ENCODE measurements at regions not wholly inside any gene's neighbourhood (a gene's known extent, or its start where the extent isn't known, plus 50 kb on each side); places are given as distances from the start of the nearest gene placed in this dataset.
"Not testable (repeated sequence)": the region's sequence is repeated elsewhere in the genome, so short reads cannot be mapped to it uniquely, and the experiment has no call there.

- not testable (repeated sequence) for H2BK120ac ChIP-seq (ENCODE audit: insufficient read depth, low read length, poor library complexity); H4K12ac ChIP-seq (ENCODE audit: low read depth, low read length); H3K79me1 ChIP-seq (ENCODE audit: low read length); DNase-seq; H3K23ac ChIP-seq (ENCODE audit: low read length); H4K8ac ChIP-seq (ENCODE audit: low read depth, low read length); H3K27ac ChIP-seq (ENCODE audit: low read depth, low read length); H3K27me3 ChIP-seq (ENCODE audit: insufficient read depth, low read length); H2AFZ ChIP-seq (ENCODE audit: insufficient read depth, low read length, poor library complexity); H4K91ac ChIP-seq (ENCODE audit: low read depth, low read length); H3K4ac ChIP-seq (ENCODE audit: low read depth, low read length); H2AK5ac ChIP-seq (ENCODE audit: low read length); H3K9ac ChIP-seq (ENCODE audit: low read length); H2BK12ac ChIP-seq (ENCODE audit: low read length); H3K79me2 ChIP-seq (ENCODE audit: control insufficient read depth, insufficient read depth, low read length, poor library complexity); H3K4me1 ChIP-seq (ENCODE audit: control insufficient read depth in 1 of 2, insufficient read depth in 2 of 2, low read length in 2 of 2); H3K14ac ChIP-seq (ENCODE audit: low read length); H3K18ac ChIP-seq (ENCODE audit: low read length); H3K4me2 ChIP-seq (ENCODE audit: low read length); H3K4me3 ChIP-seq (ENCODE audit: low read depth, low read length); H3K36me3 ChIP-seq (ENCODE audit: control insufficient read depth in 1 of 2, insufficient read depth in 2 of 2, low read length in 2 of 2); H2BK5ac ChIP-seq (ENCODE audit: low read depth, low read length, poor library complexity)
- no CpG with 5 or more reads among the region's 11 CpGs for WGBS (ENCODE audit: extremely low coverage, insufficient coverage, insufficient read length)
- peaks cover 37% of the 10 kb centered on the region for H3K9me3 ChIP-seq (ENCODE audit: insufficient read depth, low read depth, low read length)
Observed at GRCh38 chr4:49513546-49514115, 527.6 kb downstream of the CWH43 start.

- not testable (repeated sequence) for H3K4ac ChIP-seq (ENCODE audit: low read depth, low read length); H3K36me3 ChIP-seq (ENCODE audit: control insufficient read depth in 1 of 2, insufficient read depth in 2 of 2, low read length in 2 of 2); H3K79me2 ChIP-seq (ENCODE audit: control insufficient read depth, insufficient read depth, low read length, poor library complexity); H2AK5ac ChIP-seq (ENCODE audit: low read length); H4K8ac ChIP-seq (ENCODE audit: low read depth, low read length); H4K12ac ChIP-seq (ENCODE audit: low read depth, low read length); H3K79me1 ChIP-seq (ENCODE audit: low read length); H3K4me1 ChIP-seq (ENCODE audit: control insufficient read depth in 1 of 2, insufficient read depth in 2 of 2, low read length in 2 of 2); H3K4me3 ChIP-seq (ENCODE audit: low read depth, low read length); H3K23ac ChIP-seq (ENCODE audit: low read length); H3K4me2 ChIP-seq (ENCODE audit: low read length); H3K18ac ChIP-seq (ENCODE audit: low read length); H2AFZ ChIP-seq (ENCODE audit: insufficient read depth, low read length, poor library complexity); H2BK5ac ChIP-seq (ENCODE audit: low read depth, low read length, poor library complexity); H2BK12ac ChIP-seq (ENCODE audit: low read length); H3K27ac ChIP-seq (ENCODE audit: low read depth, low read length); H2BK120ac ChIP-seq (ENCODE audit: insufficient read depth, low read length, poor library complexity); H3K27me3 ChIP-seq (ENCODE audit: insufficient read depth, low read length); H4K91ac ChIP-seq (ENCODE audit: low read depth, low read length); H3K14ac ChIP-seq (ENCODE audit: low read length); DNase-seq
- WGBS (ENCODE audit: extremely low coverage, insufficient coverage, insufficient read length): 100% methylated on average over 3 of the region's 18 CpGs
- H3K9me3 ChIP-seq (ENCODE audit: insufficient read depth, low read depth, low read length): peaks cover 41% of the 10 kb centered on the region
- peak overlapping the region; percentile 0 for H3K9ac ChIP-seq (ENCODE audit: low read length)
Observed at GRCh38 chr4:49514171-49514699, 528.2 kb downstream of the CWH43 start.

GRCh38 chr4:49514841-49515240 lies 528.8 kb downstream of the CWH43 start:
- not testable (repeated sequence) for H3K79me1 ChIP-seq (ENCODE audit: low read length); H3K79me2 ChIP-seq (ENCODE audit: control insufficient read depth, insufficient read depth, low read length, poor library complexity); H4K12ac ChIP-seq (ENCODE audit: low read depth, low read length); H2BK120ac ChIP-seq (ENCODE audit: insufficient read depth, low read length, poor library complexity); H3K23ac ChIP-seq (ENCODE audit: low read length); H3K4me1 ChIP-seq (ENCODE audit: control insufficient read depth in 1 of 2, insufficient read depth in 2 of 2, low read length in 2 of 2); H2BK12ac ChIP-seq (ENCODE audit: low read length); H4K8ac ChIP-seq (ENCODE audit: low read depth, low read length); H3K27me3 ChIP-seq (ENCODE audit: insufficient read depth, low read length); H3K4me2 ChIP-seq (ENCODE audit: low read length); H3K9ac ChIP-seq (ENCODE audit: low read length); H2AFZ ChIP-seq (ENCODE audit: insufficient read depth, low read length, poor library complexity); H3K4me3 ChIP-seq (ENCODE audit: low read depth, low read length); DNase-seq; H3K18ac ChIP-seq (ENCODE audit: low read length); H4K91ac ChIP-seq (ENCODE audit: low read depth, low read length); H2AK5ac ChIP-seq (ENCODE audit: low read length); H3K27ac ChIP-seq (ENCODE audit: low read depth, low read length); H3K14ac ChIP-seq (ENCODE audit: low read length); H3K4ac ChIP-seq (ENCODE audit: low read depth, low read length); H3K36me3 ChIP-seq (ENCODE audit: control insufficient read depth in 1 of 2, insufficient read depth in 2 of 2, low read length in 2 of 2); H2BK5ac ChIP-seq (ENCODE audit: low read depth, low read length, poor library complexity)
- peaks cover 44% of the 10 kb centered on the region for H3K9me3 ChIP-seq (ENCODE audit: insufficient read depth, low read depth, low read length)
- WGBS (ENCODE audit: extremely low coverage, insufficient coverage, insufficient read length): no CpG with 5 or more reads among the region's 6 CpGs

DNA sequence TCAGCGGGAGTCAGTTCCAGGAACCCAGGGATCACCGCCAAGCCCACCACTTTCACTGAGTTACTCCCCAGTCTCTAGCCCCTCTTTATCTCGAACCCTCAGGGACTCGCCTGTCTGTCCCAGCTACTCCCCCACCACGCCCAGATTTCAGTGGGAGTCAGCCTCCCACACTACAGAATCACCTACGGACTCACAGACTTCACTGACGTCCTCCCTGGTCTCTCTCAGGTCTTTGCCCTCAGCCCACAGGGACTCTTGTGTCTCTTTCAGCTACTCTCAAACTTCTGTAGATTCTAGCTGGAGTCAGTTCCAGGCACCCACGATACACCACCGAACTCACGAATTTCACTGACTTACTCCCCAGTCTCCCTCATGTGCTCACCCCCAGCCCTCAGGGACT lies 529.2 kb downstream of the CWH43 start:
- not testable (repeated sequence) for H3K4me3 ChIP-seq (ENCODE audit: low read depth, low read length); H3K14ac ChIP-seq (ENCODE audit: low read length); H4K91ac ChIP-seq (ENCODE audit: low read depth, low read length); H3K18ac ChIP-seq (ENCODE audit: low read length); H3K79me1 ChIP-seq (ENCODE audit: low read length); H3K4me1 ChIP-seq (ENCODE audit: control insufficient read depth in 1 of 2, insufficient read depth in 2 of 2, low read length in 2 of 2); H2BK5ac ChIP-seq (ENCODE audit: low read depth, low read length, poor library complexity); H3K23ac ChIP-seq (ENCODE audit: low read length); DNase-seq; H3K4me2 ChIP-seq (ENCODE audit: low read length); H3K27ac ChIP-seq (ENCODE audit: low read depth, low read length); H2AFZ ChIP-seq (ENCODE audit: insufficient read depth, low read length, poor library complexity); H2BK120ac ChIP-seq (ENCODE audit: insufficient read depth, low read length, poor library complexity); H3K27me3 ChIP-seq (ENCODE audit: insufficient read depth, low read length); H3K79me2 ChIP-seq (ENCODE audit: control insufficient read depth, insufficient read depth, low read length, poor library complexity); H3K9ac ChIP-seq (ENCODE audit: low read length); H4K8ac ChIP-seq (ENCODE audit: low read depth, low read length); H3K36me3 ChIP-seq (ENCODE audit: control insufficient read depth in 1 of 2, insufficient read depth in 2 of 2, low read length in 2 of 2); H2BK12ac ChIP-seq (ENCODE audit: low read length); H2AK5ac ChIP-seq (ENCODE audit: low read length); H4K12ac ChIP-seq (ENCODE audit: low read depth, low read length); H3K4ac ChIP-seq (ENCODE audit: low read depth, low read length)
- WGBS (ENCODE audit: extremely low coverage, insufficient coverage, insufficient read length): no CpG with 5 or more reads among the region's 10 CpGs
- H3K9me3 ChIP-seq (ENCODE audit: insufficient read depth, low read depth, low read length): peaks cover 44% of the 10 kb centered on the region

Measured in trophoblast cell (in vitro differentiated cells and primary cell).